Adrenal gland (tissue), 9 donors: ENCODE measurements at regions not wholly inside any gene's neighbourhood (a gene's known extent, or its start where the extent isn't known, plus 50 kb on each side); places are given as distances from the start of the nearest gene placed in this dataset.
"Not testable (repeated sequence)": the region's sequence is repeated elsewhere in the genome, so short reads cannot be mapped to it uniquely, and the experiment has no call there.

ENCODE experiments used
- DNase-seq, 7 donors: peaks; one replicate each; pipeline ENCODE4 v3.0.0-alpha.2; 2019 to 2020
- H3K27ac ChIP-seq, 5 donors: fragments of 200-600 bp; sonication (generic) in 4 of 5; 1 replicate in 3 of 5; 2 replicates in 2 of 5; pipeline versions ENCODE4 v1.5.1 to v1.8.0; 2016 to 2020; ENCODE audit warnings: mild to moderate bottlenecking in 1 of 5
- H3K27me3 ChIP-seq: fragments of 200-600 bp; 2 replicates; pipeline ENCODE4 v1.8.0; 2021
- H3K36me3 ChIP-seq, 2 donors: fragments of 200-600 bp; replicated peaks in 1 of 2; 1 replicate in 1 of 2; 2 replicates in 1 of 2; pipeline versions ENCODE4 v1.5.1 to v1.8.0; 2018 to 2022
- H3K4me1 ChIP-seq, 2 donors: fragments of 200-600 bp; replicated peaks in 1 of 2; 1 replicate in 1 of 2; 2 replicates in 1 of 2; pipeline versions ENCODE4 v1.5.1 to v1.8.0; 2018 to 2021
- H3K4me3 ChIP-seq, 4 donors: fragments of 200-600 bp; sonication (generic) in 3 of 4; one replicate each; pipeline ENCODE4 v1.5.1; 2016 to 2018
- H3K9me3 ChIP-seq, 3 donors: fragments of 200-600 bp; sonication (generic) in 1 of 3; replicated peaks in 1 of 3; 1 replicate in 2 of 3; 2 replicates in 1 of 3; pipeline versions ENCODE4 v1.5.1 to v1.8.0; 2016 to 2021
- CTCF ChIP-seq, 6 experiments: fragments of 450-650 bp in 4 of 6; fragments of 200-600 bp in 2 of 6; sonication (generic) in 1 of 6; IDR thresholded peaks; 1 replicate in 5 of 6; 2 replicates in 1 of 6; pipeline versions ENCODE4 v1.5.1 to v1.8.0; 2016 to 2021; ENCODE audit warnings: antibody characterized with exemption in 6 of 6, mild to moderate bottlenecking in 2 of 6, moderate library complexity in 1 of 6
- POLR2A ChIP-seq, 2 donors: fragments of 450-650 bp; IDR thresholded peaks; one replicate each; pipeline ENCODE4 v1.6.1; 2017; ENCODE audit warnings: antibody characterized with exemption in 2 of 2, mild to moderate bottlenecking in 2 of 2, moderate library complexity in 1 of 2
- WGBS, 4 donors: extraction: QIAGEN DNeasy Blood & Tissue Kit in 2 of 4; methylation state at CpG; one replicate each; pipeline versions ENCODE4 v1.1.5 to v1.1.7; 2013 to 2017; 5-methylcytosine and 5-hydroxymethylcytosine counted together
- intact Hi-C, 2 donors: fragments of 100-400 bp; cut with DNase I; formaldehyde crosslinking; loops; one replicate each; pipeline versions ENCODE4 v1.14.1 to v1.15.0; 2022 to 2023
- donor health status: healthy with polysubstance abuse.
- donor health status: Bipolar disorder and iron deficiency.
- donor health status: DM: yes; HTN: yes; CAD: no.
- donor health status: DM: no; HTN: no; CAD: no.
- donor health status: DM: no; HTN: no; CAD: no.

- Histone ChIP-seq H3K36me3 (no peaks in the 10 kb centered on the region), H3K4me1 (no peaks in the 10 kb centered on the region), H3K4me3 (no peak overlapping the region), H3K27me3 (no peaks in the 10 kb centered on the region), H3K9me3 (no peaks in the 10 kb centered on the region), H3K27ac (no peak overlapping the region)
- no peak for TF ChIP-seq CTCF (IDR thresholded peaks at IDR 0.05)
- intact Hi-C loops = no loop called here
- no peak for DNase-seq
- WGBS, 4 donors = 89 to 96% (median 91%) methylated on average over 1 of the region's 1 CpG
Observed at GRCh38 chr5:128714551-128714950, 176.5 kb upstream of the FBN2 start.

GRCh38 chr5:128722551-128722950 lies 184.5 kb upstream of the FBN2 start:
- Histone ChIP-seq H3K36me3 (no peaks in the 10 kb centered on the region), H3K9me3 (no peaks in the 10 kb centered on the region), H3K27me3 (no peaks in the 10 kb centered on the region), H3K4me1 (no peaks in the 10 kb centered on the region), H3K4me3 (no peak overlapping the region), H3K27ac (no peak overlapping the region)
- 89 to 97% (median 93%) methylated on average over 1 of the region's 1 CpG for WGBS, 4 donors
- intact Hi-C loops = no loop called here
- TF ChIP-seq CTCF (IDR thresholded peaks at IDR 0.05) = no peak
- no peak for TF ChIP-seq POLR2A (IDR thresholded peaks at IDR 0.05)
- DNase-seq = no peak

GRCh38 chr5:128730021-128730420 lies 192.0 kb upstream of the FBN2 start:
- not testable (repeated sequence) for H3K4me1 ChIP-seq, DNase-seq
- WGBS, 4 donors = 79 to 88% (median 82%) methylated on average over 2 of the region's 2 CpGs

GRCh38 chr5:128735656-128736055 lies 197.6 kb upstream of the FBN2 start:
- intact Hi-C loops, H3K9me3 ChIP-seq, DNase-seq, H3K27ac ChIP-seq, H3K4me1 ChIP-seq, H3K36me3 ChIP-seq, H3K27me3 ChIP-seq, H3K4me3 ChIP-seq: not testable (repeated sequence)
- 89 to 97% (median 90%) methylated on average over 4 of the region's 4 CpGs for WGBS, 4 donors

More at GRCh38 chr5:128730021-128730420, 192.0 kb upstream of the FBN2 start:
- intact Hi-C loops, H3K27me3 ChIP-seq, H3K4me3 ChIP-seq, H3K9me3 ChIP-seq, H3K27ac ChIP-seq, H3K36me3 ChIP-seq: not testable (repeated sequence)

- Histone ChIP-seq H3K27ac (no peak overlapping the region), H3K36me3 (no peaks in the 10 kb centered on the region), H3K4me3 (no peak overlapping the region), H3K27me3 (no peaks in the 10 kb centered on the region), H3K9me3 (no peaks in the 10 kb centered on the region), H3K4me1 (no peaks in the 10 kb centered on the region)
- WGBS, 4 donors = 91 to 94% (median 93%) methylated on average over 1 of the region's 1 CpG; no CpG with 5 or more reads in 1 of the 4 donors
- DNase-seq = no peak
- TF ChIP-seq CTCF (IDR thresholded peaks at IDR 0.05) = no peak
- no peak for TF ChIP-seq POLR2A (IDR thresholded peaks at IDR 0.05)
- intact Hi-C loops = no loop called here
Observed at GRCh38 chr5:128736553-128736952, 198.5 kb upstream of the FBN2 start.
